ENCODE measurements at regions not wholly inside any gene's neighbourhood (a gene's known extent, or its start where the extent isn't known, plus 50 kb on each side); places are given as distances from the start of the nearest gene placed in this dataset.

GRCh38 chr2:46847726-46848412 is 67.7 kb downstream of the MCFD2 start:
- TF ChIP-seq EP300 (IDR thresholded peaks at IDR 0.05) = no peak
- TF ChIP-seq POLR2A (IDR thresholded peaks at IDR 0.05; ENCODE audit: low read depth) = no peak
- TF ChIP-seq CTCF (IDR thresholded peaks at IDR 0.05) = no peak

Data from esophagus muscularis mucosa (tissue), 4 donors.